ENCODE measurements at regions not wholly inside any gene's neighbourhood (a gene's known extent, or its start where the extent isn't known, plus 50 kb on each side); places are given as distances from the start of the nearest gene placed in this dataset.

- TF ChIP-seq, protein P1, sequence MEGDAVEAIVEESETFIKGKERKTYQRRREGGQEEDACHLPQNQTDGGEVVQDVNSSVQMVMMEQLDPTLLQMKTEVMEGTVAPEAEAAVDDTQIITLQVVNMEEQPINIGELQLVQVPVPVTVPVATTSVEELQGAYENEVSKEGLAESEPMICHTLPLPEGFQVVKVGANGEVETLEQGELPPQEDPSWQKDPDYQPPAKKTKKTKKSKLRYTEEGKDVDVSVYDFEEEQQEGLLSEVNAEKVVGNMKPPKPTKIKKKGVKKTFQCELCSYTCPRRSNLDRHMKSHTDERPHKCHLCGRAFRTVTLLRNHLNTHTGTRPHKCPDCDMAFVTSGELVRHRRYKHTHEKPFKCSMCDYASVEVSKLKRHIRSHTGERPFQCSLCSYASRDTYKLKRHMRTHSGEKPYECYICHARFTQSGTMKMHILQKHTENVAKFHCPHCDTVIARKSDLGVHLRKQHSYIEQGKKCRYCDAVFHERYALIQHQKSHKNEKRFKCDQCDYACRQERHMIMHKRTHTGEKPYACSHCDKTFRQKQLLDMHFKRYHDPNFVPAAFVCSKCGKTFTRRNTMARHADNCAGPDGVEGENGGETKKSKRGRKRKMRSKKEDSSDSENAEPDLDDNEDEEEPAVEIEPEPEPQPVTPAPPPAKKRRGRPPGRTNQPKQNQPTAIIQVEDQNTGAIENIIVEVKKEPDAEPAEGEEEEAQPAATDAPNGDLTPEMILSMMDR (IDR thresholded peaks at IDR 0.05; ENCODE audit: low read depth, low read length, poor library complexity, severe bottlenecking): no peak
- TF ChIP-seq EZH2phosphoT487 (IDR thresholded peaks at IDR 0.05; ENCODE audit: borderline replicate concordance, low read length): no peak
These were observed 102.3 kb upstream of the SLC30A5 start for GRCh38 chr5:68991279-68992084.

Data from DOHH2 (cell line).